Smooth muscle cell (in vitro differentiated cells): ENCODE measurements at regions not wholly inside any gene's neighbourhood (a gene's known extent, or its start where the extent isn't known, plus 50 kb on each side); places are given as distances from the start of the nearest gene placed in this dataset.

Experiments used
- DNase-seq: peaks from one replicate; lab custom pipeline; 2025; ENCODE audit not compliant: unreplicated experiment; lab: John Stamatoyannopoulos, UW
- H2AFZ ChIP-seq: fragments of 200-600 bp; sonication (generic); 2 replicates; pipeline ENCODE4 v1.6.0; 2016; ENCODE audit warnings: antibody characterized with exemption, low read depth, mild to moderate bottlenecking
- H3F3A ChIP-seq: fragments of 200-600 bp; sonication (generic); 2 replicates; pipeline ENCODE4 v1.6.0; 2017; ENCODE audit warnings: antibody characterized with exemption, low read depth
- H3K27ac ChIP-seq: fragments of 200-600 bp; sonication (generic); 2 replicates; pipeline ENCODE4 v1.5.1; 2016; ENCODE audit warnings: low read depth, mild to moderate bottlenecking
- H3K27me3 ChIP-seq: fragments of 200-600 bp; sonication (generic); 2 replicates; pipeline ENCODE4 v1.6.1; 2016; ENCODE audit warnings: low read depth, mild to moderate bottlenecking
- H3K36me3 ChIP-seq: fragments of 200-600 bp; sonication (generic); 2 replicates; pipeline ENCODE4 v1.5.1; 2016; ENCODE audit warnings: low read depth
- H3K4me1 ChIP-seq: fragments of 200-600 bp; sonication (generic); 2 replicates; pipeline ENCODE4 v1.5.1; 2016; ENCODE audit warnings: low read depth
- H3K4me2 ChIP-seq: fragments of 200-600 bp; sonication (generic); 2 replicates; pipeline ENCODE4 v1.6.0; 2016; ENCODE audit warnings: mild to moderate bottlenecking
- H3K4me3 ChIP-seq: fragments of 200-600 bp; sonication (generic); 2 replicates; pipeline ENCODE4 v1.5.1; 2016; ENCODE audit warnings: mild to moderate bottlenecking
- H3K79me2 ChIP-seq: fragments of 200-600 bp; sonication (generic); 2 replicates; pipeline ENCODE4 v1.6.0; 2016; ENCODE audit warnings: low read depth, mild to moderate bottlenecking
- H3K9ac ChIP-seq: fragments of 200-600 bp; sonication (generic); 2 replicates; pipeline ENCODE4 v1.6.0; 2016; ENCODE audit warnings: low read depth
- H3K9me3 ChIP-seq: fragments of 200-600 bp; sonication (generic); replicated peaks from 2 replicates; pipeline ENCODE4 v1.5.1; 2016; ENCODE audit warnings: low read depth
- H4K20me1 ChIP-seq: fragments of 200-600 bp; sonication (generic); 2 replicates; pipeline ENCODE4 v1.6.0; 2016; ENCODE audit warnings: low read depth
- CTCF ChIP-seq: fragments of 200-600 bp; sonication (generic); IDR thresholded peaks from 2 replicates; pipeline ENCODE4 v1.5.1; 2017; ENCODE audit warnings: borderline replicate concordance, mild to moderate bottlenecking, antibody characterized with exemption; ENCODE audit not compliant: insufficient read depth, poor library complexity, severe bottlenecking
- WGBS: methylation state at CpG from one replicate; pipeline ENCODE4 v1.1.7; 2016; ENCODE audit warnings: low lambda C conversion rate; 5-methylcytosine and 5-hydroxymethylcytosine counted together

GRCh38 chr13:62433660-62434059, 1018.0 kb upstream of the PCDH20 start:
- Histone ChIP-seq H3K27ac (no peak overlapping the region), H4K20me1 (no peaks in the 10 kb centered on the region), H2AFZ (no peak overlapping the region), H3K4me3 (no peak overlapping the region), H3K36me3 (no peaks in the 10 kb centered on the region), H3K27me3 (no peaks in the 10 kb centered on the region), H3K9ac (no peak overlapping the region), H3K79me2 (no peaks in the 10 kb centered on the region), H3K9me3 (no peaks in the 10 kb centered on the region), H3F3A (no peaks in the 10 kb centered on the region), H3K4me1 (no peaks in the 10 kb centered on the region), H3K4me2 (no peak overlapping the region)
- no peak for DNase-seq
- TF ChIP-seq CTCF, result no peak

GRCh38 chr13:62432906-62433305, 1017.3 kb upstream of the PCDH20 start:
- no peaks in the 10 kb centered on the region for H3K36me3 ChIP-seq
- H3K4me3 ChIP-seq, result no peak overlapping the region
- no peak overlapping the region for H2AFZ ChIP-seq
- H3K4me2 ChIP-seq, result no peak overlapping the region
- H4K20me1 ChIP-seq, result no peaks in the 10 kb centered on the region
- no peak for TF ChIP-seq CTCF
- no peak overlapping the region for H3K9ac ChIP-seq
- no peaks in the 10 kb centered on the region for H3K4me1 ChIP-seq
- H3K79me2 ChIP-seq, result no peaks in the 10 kb centered on the region
- no peaks in the 10 kb centered on the region for H3F3A ChIP-seq
- H3K27ac ChIP-seq, result no peak overlapping the region
- H3K9me3 ChIP-seq, result no peaks in the 10 kb centered on the region
- no peak for DNase-seq
- no peaks in the 10 kb centered on the region for H3K27me3 ChIP-seq

- H2AFZ ChIP-seq, result no peak overlapping the region
- no peaks in the 10 kb centered on the region for H3F3A ChIP-seq
- no peak for DNase-seq
- WGBS, result 91% methylated on average over 1 of the region's 1 CpG
- H3K36me3 ChIP-seq, result no peaks in the 10 kb centered on the region
- no peak overlapping the region for H3K4me2 ChIP-seq
- no peak overlapping the region for H3K27ac ChIP-seq
- no peaks in the 10 kb centered on the region for H3K79me2 ChIP-seq
- H4K20me1 ChIP-seq, result no peaks in the 10 kb centered on the region
- no peaks in the 10 kb centered on the region for H3K9me3 ChIP-seq
- no peak overlapping the region for H3K4me3 ChIP-seq
- H3K27me3 ChIP-seq, result no peaks in the 10 kb centered on the region
- H3K4me1 ChIP-seq, result no peaks in the 10 kb centered on the region
- TF ChIP-seq CTCF, result no peak
- no peak overlapping the region for H3K9ac ChIP-seq
These were observed 1016.6 kb upstream of the PCDH20 start for GRCh38 chr13:62432295-62432694.

- Histone ChIP-seq H3K9ac (no peak overlapping the region), H3K79me2 (no peaks in the 10 kb centered on the region), H4K20me1 (no peaks in the 10 kb centered on the region), H3K9me3 (no peaks in the 10 kb centered on the region), H3K36me3 (no peaks in the 10 kb centered on the region), H3F3A (no peaks in the 10 kb centered on the region), H3K4me2 (no peak overlapping the region), H3K4me1 (no peaks in the 10 kb centered on the region), H2AFZ (no peak overlapping the region), H3K4me3 (no peak overlapping the region), H3K27me3 (no peaks in the 10 kb centered on the region), H3K27ac (no peak overlapping the region)
- TF ChIP-seq CTCF, result no peak
- DNase-seq, result no peak
These were observed 1016.2 kb upstream of the PCDH20 start for GRCh38 chr13:62431852-62432251.
